Naive B cell (primary cell): ENCODE measurements at regions not wholly inside any gene's neighbourhood (a gene's known extent, or its start where the extent isn't known, plus 50 kb on each side); places are given as distances from the start of the nearest gene placed in this dataset.

Experiments
- ATAC-seq, 2 donors: fragments of 150-1000 bp; cut with Tn5 transposase; 2 replicates each; pipeline ENCODE4 v1.10.0; 2021; ENCODE audit warnings: low read depth in 2 of 2, mild to moderate bottlenecking in 2 of 2, moderate library complexity in 2 of 2
- DNase-seq: peaks from one replicate; pipeline ENCODE4 v3.0.0; 2022
- H3K27ac Mint-ChIP-seq, 6 donors: one replicate each; pipeline ENCODE4 v1.8.0; 2020 to 2022; ENCODE audit warnings: mild to moderate bottlenecking in 6 of 6, mixed read lengths in 6 of 6, moderate library complexity in 5 of 6, inconsistent platforms in 2 of 6
- H3K27me3 Mint-ChIP-seq, 3 donors: one replicate each; pipeline ENCODE4 v1.8.0; 2021 to 2022; ENCODE audit warnings: mixed read lengths in 3 of 3, mild to moderate bottlenecking in 1 of 3
- H3K36me3 Mint-ChIP-seq, 2 donors: one replicate each; pipeline ENCODE4 v1.8.0; 2020 to 2022; ENCODE audit warnings: mixed read lengths in 2 of 2, inconsistent platforms in 1 of 2, mild to moderate bottlenecking in 1 of 2
- H3K4me1 Mint-ChIP-seq, 3 donors: one replicate each; pipeline ENCODE4 v1.8.0; 2020 to 2022; ENCODE audit warnings: mixed read lengths in 3 of 3, inconsistent platforms in 1 of 3, mild to moderate bottlenecking in 1 of 3, moderate library complexity in 1 of 3
- H3K4me3 Mint-ChIP-seq, 8 donors: one replicate each; pipeline ENCODE4 v1.8.0; 2020 to 2022; ENCODE audit warnings: mild to moderate bottlenecking in 8 of 8, mixed read lengths in 8 of 8, moderate library complexity in 8 of 8, inconsistent platforms in 2 of 8
- H3K9me3 Mint-ChIP-seq, 7 donors: one replicate each; pipeline ENCODE4 v1.8.0; 2020 to 2022; ENCODE audit warnings: mixed read lengths in 7 of 7, mild to moderate bottlenecking in 5 of 7, inconsistent platforms in 2 of 7, moderate library complexity in 1 of 7

DNA sequence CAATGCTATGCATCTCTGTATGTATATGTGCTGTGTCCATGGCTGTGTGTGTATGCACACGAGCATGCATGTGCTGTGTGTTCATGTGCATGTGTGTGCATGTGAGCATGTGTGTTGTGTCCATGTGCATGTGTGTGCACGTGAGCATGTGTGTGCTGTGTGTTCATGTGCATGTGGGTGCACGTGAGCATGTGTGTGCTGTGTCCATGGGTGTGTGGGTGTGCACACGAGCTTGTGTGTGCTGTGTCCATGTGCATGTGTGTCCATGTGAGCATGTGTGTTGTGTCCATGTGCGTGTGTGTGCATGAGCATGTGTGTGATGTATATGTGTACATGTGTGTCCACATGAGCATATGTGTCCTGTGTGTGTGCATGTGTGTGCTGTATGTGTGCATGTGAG, 414.4 kb upstream of the SALL3 start:
- Mint-ChIP-seq H3K9me3 (peaks cover 3 to 30% (median 18%) of the 10 kb centered on the region in 7 donors), H3K36me3 (peaks cover 0 to 6% of the 10 kb centered on the region in 2 donors), H3K27ac (peak overlapping the region in 1 of 6 donors; percentile 39), H3K4me1 (no peaks in the 10 kb centered on the region), H3K4me3 (no peak overlapping the region), H3K27me3 (no peaks in the 10 kb centered on the region)
- ATAC-seq: no peak
- DNase-seq: no peak

DNA sequence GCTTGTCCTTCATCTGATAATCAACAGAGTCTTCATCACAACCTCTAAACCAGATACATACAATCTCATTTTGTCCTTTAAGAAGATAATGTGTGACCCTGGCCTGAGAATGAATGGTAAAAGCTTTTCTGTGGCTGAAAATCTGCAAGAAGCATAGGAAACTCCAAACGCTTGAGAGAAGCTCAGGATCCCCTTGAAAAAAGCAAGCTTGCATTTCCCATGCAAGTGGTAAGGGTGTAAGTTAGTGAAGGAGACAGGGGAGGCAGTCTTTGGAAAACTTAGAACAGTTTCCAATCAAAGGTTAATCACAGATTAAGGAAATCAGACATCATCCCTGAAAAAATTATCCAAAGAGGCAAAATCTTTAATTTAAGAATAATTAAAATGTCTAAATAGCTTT, 413.6 kb upstream of the SALL3 start:
- ATAC-seq: no peak

GRCh38 chr18:78566720-78567119, 412.9 kb upstream of the SALL3 start:
- ATAC-seq (no peak), DNase-seq (no peak)
- no peaks in the 10 kb centered on the region for H3K27me3 Mint-ChIP-seq
- H3K27ac Mint-ChIP-seq: no peak overlapping the region
- peaks cover 3 to 35% (median 23%) of the 10 kb centered on the region in 7 donors for H3K9me3 Mint-ChIP-seq
- no peaks in the 10 kb centered on the region for H3K4me1 Mint-ChIP-seq
- H3K36me3 Mint-ChIP-seq: peaks cover 0 to 6% of the 10 kb centered on the region in 2 donors
- no peak overlapping the region for H3K4me3 Mint-ChIP-seq

More for the DNA sequence above, 413.6 kb upstream of the SALL3 start:
- H3K36me3 Mint-ChIP-seq: peaks cover 0 to 6% of the 10 kb centered on the region in 2 donors
- H3K27me3 Mint-ChIP-seq: no peaks in the 10 kb centered on the region
- no peaks in the 10 kb centered on the region for H3K4me1 Mint-ChIP-seq
- no peak for DNase-seq
- no peak overlapping the region for H3K27ac Mint-ChIP-seq
- H3K4me3 Mint-ChIP-seq: no peak overlapping the region
- peaks cover 3 to 31% (median 19%) of the 10 kb centered on the region in 7 donors for H3K9me3 Mint-ChIP-seq

DNA sequence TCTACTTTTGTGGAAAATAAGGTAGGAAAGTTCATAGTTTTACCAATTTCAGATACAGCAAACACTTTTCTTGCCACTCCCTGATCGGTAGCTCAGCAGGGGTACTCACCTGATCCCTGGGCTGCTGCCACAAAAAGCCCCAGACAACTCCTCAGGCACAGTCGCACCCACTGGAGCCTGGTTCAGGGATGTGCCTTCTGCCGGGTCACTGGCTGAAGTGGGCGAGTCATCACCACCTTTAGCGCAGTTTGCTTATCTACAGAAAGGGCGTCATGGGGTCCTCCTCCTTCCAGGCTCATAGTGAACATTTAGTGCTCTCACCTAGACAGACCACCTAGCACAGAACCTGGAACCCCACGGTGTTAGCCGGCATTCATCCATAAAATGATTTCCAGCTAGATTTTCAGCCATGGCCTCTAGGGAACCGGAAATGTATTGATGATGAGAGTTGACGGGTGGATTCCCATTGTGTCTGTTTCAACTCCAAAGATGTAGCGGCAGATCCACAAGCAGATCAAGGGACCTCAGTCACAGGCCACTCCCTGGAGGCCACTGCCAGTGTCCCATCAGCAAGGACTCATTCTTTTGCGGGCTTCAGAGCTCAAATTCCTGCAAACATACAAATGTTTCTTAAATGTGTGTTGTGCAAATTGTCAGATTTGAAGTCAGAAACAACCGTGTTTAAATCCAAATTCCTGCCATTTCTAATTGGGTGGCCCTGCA, 408.4 kb upstream of the SALL3 start:
- H3K9me3 Mint-ChIP-seq: peaks cover 18 to 57% (median 35%) of the 10 kb centered on the region in 7 donors
- no peaks in the 10 kb centered on the region for H3K27me3 Mint-ChIP-seq
- no peak overlapping the region for H3K27ac Mint-ChIP-seq
- peaks cover 16 to 19% of the 10 kb centered on the region in 2 donors for H3K36me3 Mint-ChIP-seq
- DNase-seq: no peak
- no peaks in the 10 kb centered on the region for H3K4me1 Mint-ChIP-seq
- ATAC-seq: no peak
- no peak overlapping the region for H3K4me3 Mint-ChIP-seq

GRCh38 chr18:78571831-78572347, 407.7 kb upstream of the SALL3 start:
- Mint-ChIP-seq H3K36me3 (peaks cover 16 to 19% of the 10 kb centered on the region in 2 donors), H3K27ac (no peak overlapping the region), H3K27me3 (no peaks in the 10 kb centered on the region), H3K4me1 (no peaks in the 10 kb centered on the region), H3K4me3 (no peak overlapping the region), H3K9me3 (peaks cover 18 to 57% (median 35%) of the 10 kb centered on the region in 7 donors)
- ATAC-seq (no peak), DNase-seq (no peak)

DNA sequence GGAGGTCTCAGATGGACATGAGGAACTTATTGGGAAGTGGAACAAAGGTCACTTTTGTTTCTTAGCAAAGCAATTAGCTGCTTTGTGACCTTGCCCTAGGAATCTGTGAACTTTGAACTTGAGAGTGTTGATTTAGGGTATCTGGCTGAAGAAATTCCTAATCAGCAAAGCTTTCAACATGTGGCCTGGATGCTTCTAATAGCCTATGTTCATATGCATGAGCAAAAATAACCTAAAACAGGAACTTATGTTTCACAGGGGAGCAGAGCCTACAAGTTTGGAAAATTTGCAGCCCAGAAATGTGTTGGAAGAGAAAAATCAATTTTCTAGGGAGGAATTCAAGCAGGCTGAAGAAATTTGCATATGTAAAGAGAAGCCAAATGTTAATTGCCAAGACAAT, 405.8 kb upstream of the SALL3 start:
- H3K27me3 Mint-ChIP-seq: no peaks in the 10 kb centered on the region
- peaks cover 12 to 47% (median 32%) of the 10 kb centered on the region in 7 donors for H3K9me3 Mint-ChIP-seq
- ATAC-seq (no peak), DNase-seq (no peak)
- no peaks in the 10 kb centered on the region for H3K4me1 Mint-ChIP-seq
- H3K36me3 Mint-ChIP-seq: peaks cover 9 to 19% of the 10 kb centered on the region in 2 donors
- no peak overlapping the region for H3K27ac Mint-ChIP-seq
- H3K4me3 Mint-ChIP-seq: no peak overlapping the region

- Mint-ChIP-seq H3K36me3 (peaks cover 9 to 19% of the 10 kb centered on the region in 2 donors), H3K27me3 (no peaks in the 10 kb centered on the region), H3K4me3 (no peak overlapping the region), H3K9me3 (peaks cover 10 to 33% (median 22%) of the 10 kb centered on the region in 7 donors), H3K4me1 (no peaks in the 10 kb centered on the region), H3K27ac (no peak overlapping the region)
- ATAC-seq (no peak), DNase-seq (no peak)
Measured at GRCh38 chr18:78576967-78577366, 402.7 kb upstream of the SALL3 start.

GRCh38 chr18:78579449-78579848, 400.2 kb upstream of the SALL3 start:
- Mint-ChIP-seq H3K9me3 (peaks cover 5 to 14% (median 6%) of the 10 kb centered on the region in 7 donors), H3K4me1 (no peaks in the 10 kb centered on the region), H3K27ac (no peak overlapping the region), H3K36me3 (peaks cover 4 to 8% of the 10 kb centered on the region in 2 donors), H3K4me3 (no peak overlapping the region), H3K27me3 (no peaks in the 10 kb centered on the region)
- DNase-seq (no peak), ATAC-seq (no peak)

GRCh38 chr18:78579854-78580577, 399.6 kb upstream of the SALL3 start:
- no peak for DNase-seq
- H3K4me1 Mint-ChIP-seq: no peaks in the 10 kb centered on the region
- peak overlapping the region in 1 of 6 donors; percentile 70 for H3K27ac Mint-ChIP-seq
- no peak overlapping the region for H3K4me3 Mint-ChIP-seq
- peaks cover 2 to 9% (median 2%) of the 10 kb centered on the region in 7 donors for H3K9me3 Mint-ChIP-seq
- no peak for ATAC-seq
- H3K27me3 Mint-ChIP-seq: no peaks in the 10 kb centered on the region
- peaks cover 0 to 2% of the 10 kb centered on the region in 2 donors for H3K36me3 Mint-ChIP-seq

GRCh38 chr18:78580835-78581339, 398.7 kb upstream of the SALL3 start:
- Mint-ChIP-seq H3K9me3 (peaks cover 0 to 5% (median 2%) of the 10 kb centered on the region in 7 donors), H3K36me3 (no peaks in the 10 kb centered on the region), H3K4me3 (no peak overlapping the region), H3K4me1 (no peaks in the 10 kb centered on the region), H3K27me3 (no peaks in the 10 kb centered on the region), H3K27ac (no peak overlapping the region)
- ATAC-seq: no peak
- DNase-seq: no peak

GRCh38 chr18:78582181-78582709, 397.4 kb upstream of the SALL3 start:
- no peak for ATAC-seq
- H3K27ac Mint-ChIP-seq: no peak overlapping the region
- H3K4me3 Mint-ChIP-seq: no peak overlapping the region
- H3K27me3 Mint-ChIP-seq: no peaks in the 10 kb centered on the region
- no peaks in the 10 kb centered on the region for H3K4me1 Mint-ChIP-seq
- H3K9me3 Mint-ChIP-seq: peaks cover 0 to 5% (median 0%) of the 10 kb centered on the region in 7 donors
- H3K36me3 Mint-ChIP-seq: no peaks in the 10 kb centered on the region
- DNase-seq: no peak

DNA sequence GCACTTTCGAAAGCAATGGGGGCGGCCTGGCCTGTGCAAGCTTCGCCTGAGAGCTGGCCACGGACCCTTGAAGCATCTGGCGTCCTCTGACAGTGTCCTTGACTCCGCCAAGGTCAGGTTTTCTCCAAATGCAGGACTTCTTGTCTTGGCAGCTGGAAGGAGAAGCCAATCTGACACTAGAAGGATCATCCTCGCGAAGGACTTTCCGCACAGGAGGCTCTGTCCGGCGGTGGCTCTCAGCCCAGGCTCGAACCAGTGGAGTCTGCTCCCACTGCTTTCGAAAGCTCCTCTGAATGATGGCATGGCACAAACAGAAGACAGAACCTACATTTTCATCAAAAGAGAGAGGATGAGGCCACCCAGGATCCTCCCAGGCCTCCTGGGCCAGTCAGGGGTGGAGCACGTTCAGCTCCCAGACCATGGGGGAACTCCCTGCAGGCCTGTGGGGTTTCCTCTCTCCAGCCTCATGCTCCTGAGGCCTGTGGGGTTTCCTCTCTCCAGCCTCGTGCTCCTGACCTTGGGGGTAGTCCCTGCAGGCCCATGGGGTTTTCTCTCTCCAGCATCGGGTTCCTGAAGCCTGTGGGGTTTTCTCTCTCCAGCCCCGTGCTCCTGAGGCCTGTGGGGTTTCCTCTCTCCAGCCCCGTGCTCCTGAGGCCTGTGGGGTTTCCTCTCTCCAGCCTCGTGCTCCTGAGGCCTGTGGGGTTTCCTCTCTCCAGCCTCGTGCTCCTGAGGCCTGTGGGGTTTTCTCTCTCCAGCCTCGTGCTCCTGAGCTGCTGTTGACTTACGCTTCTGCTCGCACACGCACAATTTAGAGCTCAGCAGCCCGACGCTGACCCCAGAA, 396.5 kb upstream of the SALL3 start:
- Mint-ChIP-seq H3K27me3 (no peaks in the 10 kb centered on the region), H3K27ac (no peak overlapping the region), H3K36me3 (no peaks in the 10 kb centered on the region), H3K4me3 (no peak overlapping the region), H3K9me3 (peaks cover 0 to 4% (median 0%) of the 10 kb centered on the region in 7 donors), H3K4me1 (no peaks in the 10 kb centered on the region)
- ATAC-seq: no peak
- DNase-seq: no peak
